ENCODE measurements at regions not wholly inside any gene's neighbourhood (a gene's known extent, or its start where the extent isn't known, plus 50 kb on each side); places are given as distances from the start of the nearest gene placed in this dataset.

DNA sequence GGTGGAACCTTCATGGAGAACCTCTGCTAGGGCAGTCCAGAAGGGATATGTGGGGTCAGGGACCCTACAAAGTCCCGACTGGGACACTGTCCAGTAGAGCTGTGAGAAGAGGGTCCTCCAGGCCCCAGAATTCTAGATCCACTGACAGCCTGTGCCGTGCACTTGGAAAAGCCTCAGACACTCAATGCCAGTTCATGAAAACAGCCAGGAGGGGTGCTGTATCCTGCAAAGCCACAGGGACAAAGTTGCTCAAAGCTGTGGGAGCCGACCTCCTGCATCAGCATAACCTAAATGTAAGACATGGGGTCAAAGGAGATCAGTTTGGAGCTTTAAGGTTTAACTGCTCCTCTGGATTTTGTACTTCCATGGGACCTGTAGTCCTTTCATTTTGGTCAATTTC, 448.8 kb upstream of the CADM2 start:
- CTCF ChIA-PET: no interaction called here

DNA sequence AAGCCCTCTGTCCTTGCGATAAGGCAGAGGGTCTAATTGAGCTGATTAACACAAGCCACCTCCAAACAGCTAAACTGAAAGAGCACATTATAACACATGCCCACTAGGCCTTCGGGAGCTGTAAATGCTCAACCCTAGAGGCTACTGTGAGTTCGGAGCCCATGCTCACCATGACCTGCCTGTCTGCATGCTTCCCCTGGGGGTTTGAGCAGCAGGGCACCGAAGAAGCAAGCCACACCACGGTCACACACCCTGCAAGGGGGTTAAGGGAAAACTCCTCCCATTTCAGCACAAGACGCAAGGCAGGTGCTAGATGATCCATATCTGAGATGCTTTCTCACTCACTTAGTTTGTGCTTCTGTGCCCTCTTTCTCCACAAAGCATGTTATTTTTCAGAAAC, 435.9 kb upstream of the CADM2 start:
- intact Hi-C loops (cut with DNase I, micrococcal nuclease): no loop called here
- H3K36me3 Mint-ChIP-seq (ENCODE audit: low read depth): no peaks in the 10 kb centered on the region
- no peaks in the 10 kb centered on the region for H3K27me3 ChIP-seq (ENCODE audit: control insufficient read depth in 1 of 2, insufficient read depth in 2 of 2, low read length in 2 of 2)
- H3K4me1 Mint-ChIP-seq (ENCODE audit: low read depth): no peaks in the 10 kb centered on the region
- no peak overlapping the region for H3K4me3 Mint-ChIP-seq
- H3K36me3 ChIP-seq (ENCODE audit: insufficient read depth, low read length): no peaks in the 10 kb centered on the region
- ChIA-PET CTCF (no interaction called here), POLR2A (no interaction called here)
- H3K27me3 Mint-ChIP-seq: no peaks in the 10 kb centered on the region
- peaks cover 3 to 9% of the 10 kb centered on the region in 2 experiments for H3K9me3 ChIP-seq (ENCODE audit: control insufficient read depth in 1 of 2, insufficient read depth in 1 of 2, low read length in 2 of 2)
- no peak overlapping the region for H3K27ac Mint-ChIP-seq
- ATAC-seq (ENCODE audit: poor library complexity): no peak
- H3K4me3 ChIP-seq (ENCODE audit: low read length): no peak overlapping the region
- DNase-seq: no peak
- no peak overlapping the region for H3K27ac ChIP-seq (ENCODE audit: low read depth in 1 of 2, low read length in 2 of 2)
- no peaks in the 10 kb centered on the region for H3K4me1 ChIP-seq (ENCODE audit: insufficient read depth, low read length)
- TF ChIP-seq, protein P1, sequence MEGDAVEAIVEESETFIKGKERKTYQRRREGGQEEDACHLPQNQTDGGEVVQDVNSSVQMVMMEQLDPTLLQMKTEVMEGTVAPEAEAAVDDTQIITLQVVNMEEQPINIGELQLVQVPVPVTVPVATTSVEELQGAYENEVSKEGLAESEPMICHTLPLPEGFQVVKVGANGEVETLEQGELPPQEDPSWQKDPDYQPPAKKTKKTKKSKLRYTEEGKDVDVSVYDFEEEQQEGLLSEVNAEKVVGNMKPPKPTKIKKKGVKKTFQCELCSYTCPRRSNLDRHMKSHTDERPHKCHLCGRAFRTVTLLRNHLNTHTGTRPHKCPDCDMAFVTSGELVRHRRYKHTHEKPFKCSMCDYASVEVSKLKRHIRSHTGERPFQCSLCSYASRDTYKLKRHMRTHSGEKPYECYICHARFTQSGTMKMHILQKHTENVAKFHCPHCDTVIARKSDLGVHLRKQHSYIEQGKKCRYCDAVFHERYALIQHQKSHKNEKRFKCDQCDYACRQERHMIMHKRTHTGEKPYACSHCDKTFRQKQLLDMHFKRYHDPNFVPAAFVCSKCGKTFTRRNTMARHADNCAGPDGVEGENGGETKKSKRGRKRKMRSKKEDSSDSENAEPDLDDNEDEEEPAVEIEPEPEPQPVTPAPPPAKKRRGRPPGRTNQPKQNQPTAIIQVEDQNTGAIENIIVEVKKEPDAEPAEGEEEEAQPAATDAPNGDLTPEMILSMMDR (IDR thresholded peaks at IDR 0.05): no peak
- peaks cover 4% of the 10 kb centered on the region for H3K9me3 Mint-ChIP-seq

More for the DNA sequence above, 448.8 kb upstream of the CADM2 start:
- intact Hi-C loops (cut with DNase I, micrococcal nuclease): no loop called here
- Mint-ChIP-seq H3K36me3 (ENCODE audit: low read depth) (no peaks in the 10 kb centered on the region), H3K4me1 (ENCODE audit: low read depth) (no peaks in the 10 kb centered on the region), H3K9me3 (peaks cover 11% of the 10 kb centered on the region), H3K27ac (no peak overlapping the region), H3K27me3 (no peaks in the 10 kb centered on the region), H3K4me3 (no peak overlapping the region)
- POLR2A ChIA-PET: no interaction called here
- H3K27me3 ChIP-seq (ENCODE audit: control insufficient read depth in 1 of 2, insufficient read depth in 2 of 2, low read length in 2 of 2): no peaks in the 10 kb centered on the region
- peaks cover 0 to 6% of the 10 kb centered on the region in 2 experiments for H3K9me3 ChIP-seq (ENCODE audit: control insufficient read depth in 1 of 2, insufficient read depth in 1 of 2, low read length in 2 of 2)
- DNase-seq (no peak), ATAC-seq (ENCODE audit: poor library complexity) (no peak)
- no peak overlapping the region for H3K27ac ChIP-seq (ENCODE audit: low read depth in 1 of 2, low read length in 2 of 2)
- TF ChIP-seq, protein P1 (IDR thresholded peaks at IDR 0.05): no peak
- no peak overlapping the region for H3K4me3 ChIP-seq (ENCODE audit: low read length)
- H3K36me3 ChIP-seq (ENCODE audit: insufficient read depth, low read length): no peaks in the 10 kb centered on the region
- no peaks in the 10 kb centered on the region for H3K4me1 ChIP-seq (ENCODE audit: insufficient read depth, low read length)

DNA sequence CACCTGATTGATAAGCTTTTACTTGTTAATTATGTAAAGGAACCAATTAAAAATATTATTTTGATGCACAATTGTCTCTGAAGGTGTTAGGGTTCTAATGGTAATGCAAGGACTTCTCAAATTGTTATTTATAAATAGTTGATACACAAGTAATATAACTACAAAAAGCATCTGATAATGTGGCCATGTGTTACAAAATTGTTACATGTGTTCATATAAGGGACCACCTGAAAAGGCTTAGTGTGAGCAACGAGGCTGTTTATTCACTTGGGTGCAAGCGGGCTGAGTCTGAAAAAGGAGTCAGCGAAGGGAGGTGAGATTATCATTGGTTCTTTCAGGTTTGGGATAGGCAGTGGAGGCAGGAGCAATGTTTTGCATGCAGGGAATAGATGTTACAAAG, 421.9 kb upstream of the CADM2 start:
- intact Hi-C loops (cut with DNase I, micrococcal nuclease): no loop called here
- DNase-seq: no peak
- Histone ChIP-seq H3K9me3 (ENCODE audit: control insufficient read depth in 1 of 2, insufficient read depth in 1 of 2, low read length in 2 of 2) (peaks cover 9 to 15% of the 10 kb centered on the region in 2 experiments), H3K4me1 (ENCODE audit: insufficient read depth, low read length) (no peaks in the 10 kb centered on the region), H3K27ac (ENCODE audit: low read depth in 1 of 2, low read length in 2 of 2) (no peak overlapping the region), H3K27me3 (ENCODE audit: control insufficient read depth in 1 of 2, insufficient read depth in 2 of 2, low read length in 2 of 2) (no peaks in the 10 kb centered on the region), H3K36me3 (ENCODE audit: insufficient read depth, low read length) (no peaks in the 10 kb centered on the region), H3K4me3 (ENCODE audit: low read length) (no peak overlapping the region)
- TF ChIP-seq, protein P1 (IDR thresholded peaks at IDR 0.05): no peak
- POLR2A ChIA-PET: no interaction called here
- ATAC-seq (ENCODE audit: poor library complexity): no peak
- H3K27ac Mint-ChIP-seq: no peak overlapping the region
- H3K4me1 Mint-ChIP-seq (ENCODE audit: low read depth): no peaks in the 10 kb centered on the region
- CTCF ChIA-PET: no interaction called here
- peaks cover 20% of the 10 kb centered on the region for H3K9me3 Mint-ChIP-seq
- no peak overlapping the region for H3K4me3 Mint-ChIP-seq
- H3K27me3 Mint-ChIP-seq: no peaks in the 10 kb centered on the region
- H3K36me3 Mint-ChIP-seq (ENCODE audit: low read depth): no peaks in the 10 kb centered on the region

Data from CD4-positive, alpha-beta T cell (primary cell).